A549 (cell line): ENCODE measurements at regions not wholly inside any gene's neighbourhood (a gene's known extent, or its start where the extent isn't known, plus 50 kb on each side); places are given as distances from the start of the nearest gene placed in this dataset.

ENCODE experiments used
- ATAC-seq, 2 experiments: fragments of 200-7000 bp in 1 of 2; fragments of >200 bp in 1 of 2; cut with Nextera tagmentation in 1 of 2; cut with Tn5 transposase in 1 of 2; 3 replicates each; pipeline versions ENCODE4 v1.8.0 to v1.9.1; 2018 to 2020; ENCODE audit warnings: mild to moderate bottlenecking in 1 of 2, moderate library complexity in 1 of 2
- CTCF ChIA-PET: fragments of 300-600 bp; sonication (Branson Sonifier 250); formaldehyde crosslinking; extraction: SDS; loops from one replicate; lab custom pipeline; 2021; ENCODE audit warnings: antibody characterized with exemption, inconsistent platforms; lab: Yijun Ruan, JAX
- POLR2A ChIA-PET: fragments of 350-600 bp; formaldehyde crosslinking; extraction: SDS; loops from one replicate; lab custom pipeline; 2021; ENCODE audit warnings: antibody characterized with exemption, inconsistent platforms; lab: Yijun Ruan, JAX
- DNase-seq, 2 experiments: peaks; one replicate each; pipeline versions ENCODE4 v3.0.0 to v3.0.0-alpha.2; 2011 to 2016; ENCODE audit warnings: low read depth in 1 of 2, low spot score in 1 of 2
- FAIRE-seq: peaks from 2 replicates; lab custom pipeline; 2011; peaks lifted over from hg19 to GRCh38; lab: Jason Lieb, UNC
- H3K27ac ChIP-seq, 2 experiments: fragments of >200 bp; sonication (Bioruptor Twin); formaldehyde crosslinking; 3 replicates each; pipeline ENCODE4 v1.5.1; 2016 to 2017
- H3K4me1 ChIP-seq: fragments of >200 bp; sonication (Bioruptor Twin); formaldehyde crosslinking; 3 replicates; pipeline ENCODE4 v1.6.1; 2016
- H3K4me2 ChIP-seq: fragments of >200 bp; sonication (Bioruptor Twin); formaldehyde crosslinking; 3 replicates; pipeline ENCODE4 v1.6.1; 2016
- H3K4me3 ChIP-seq: fragments of >200 bp; sonication (Bioruptor Twin); formaldehyde crosslinking; 3 replicates; pipeline ENCODE4 v1.5.1; 2016
- H3K9me3 ChIP-seq: fragments of >200 bp; sonication (Bioruptor Twin); formaldehyde crosslinking; 3 replicates; pipeline ENCODE4 v1.6.1; 2016
- ATOH8 ChIP-seq: fragments of 250-450 bp; sonication (Bioruptor Pico); IDR thresholded peaks from 2 replicates; pipeline ENCODE4 v1.5.0; 2020; ENCODE audit warnings: low read depth, mild to moderate bottlenecking, moderate library complexity
- BHLHE40 ChIP-seq: IDR thresholded peaks from 2 replicates; pipeline ENCODE4 v1.6.1; 2012; ENCODE audit warnings: low read depth, low read length, inconsistent platforms
- CHD2 ChIP-seq: fragments of 150-350 bp; IDR thresholded peaks from 2 replicates; pipeline ENCODE4 v1.6.1; 2014; ENCODE audit warnings: low read length; ENCODE audit not compliant: partially characterized antibody
- CHD4 ChIP-seq: fragments of 200-600 bp; sonication (generic); IDR thresholded peaks from 2 replicates; pipeline ENCODE4 v1.6.1; 2016; ENCODE audit warnings: antibody characterized with exemption, mild to moderate bottlenecking, borderline replicate concordance
- EHF ChIP-seq: fragments of 250-450 bp; sonication (Bioruptor Pico); IDR thresholded peaks from 2 replicates; pipeline ENCODE4 v1.5.0; 2020; ENCODE audit warnings: mild to moderate bottlenecking
- EHMT2 ChIP-seq: fragments of 200-600 bp; sonication (generic); IDR thresholded peaks from 2 replicates; pipeline ENCODE4 v1.6.1; 2016; ENCODE audit warnings: antibody characterized with exemption, low read depth, mild to moderate bottlenecking, moderate library complexity
- FOSB ChIP-seq: fragments of 250-450 bp; sonication (Bioruptor Pico); IDR thresholded peaks from 2 replicates; pipeline ENCODE4 v1.5.0; 2020; ENCODE audit warnings: mild to moderate bottlenecking, moderate library complexity
- GATA3 ChIP-seq: IDR thresholded peaks from 2 replicates; pipeline ENCODE4 v1.6.1; 2012; ENCODE audit warnings: borderline replicate concordance
- HMGXB4 ChIP-seq: fragments of 250-450 bp; sonication (Bioruptor Pico); IDR thresholded peaks from 2 replicates; pipeline ENCODE4 v1.5.0; 2021; ENCODE audit warnings: mild to moderate bottlenecking, moderate library complexity, borderline replicate concordance
- HOXB13 ChIP-seq: fragments of 250-450 bp; sonication (Bioruptor Pico); IDR thresholded peaks from 2 replicates; pipeline ENCODE4 v1.5.0; 2020; ENCODE audit warnings: low read depth, mild to moderate bottlenecking, moderate library complexity
- HOXB5 ChIP-seq: fragments of 250-450 bp; sonication (Bioruptor Pico); IDR thresholded peaks from 2 replicates; pipeline ENCODE4 v1.5.0; 2020; ENCODE audit warnings: mild to moderate bottlenecking, moderate library complexity
- KDM1A ChIP-seq: fragments of 200-600 bp; sonication (generic); IDR thresholded peaks from 2 replicates; pipeline ENCODE4 v1.6.1; 2016; ENCODE audit warnings: low read depth, mild to moderate bottlenecking
- MAX ChIP-seq: IDR thresholded peaks from 2 replicates; pipeline ENCODE4 v1.6.1; 2012
- MAZ ChIP-seq: fragments of 150-350 bp; IDR thresholded peaks from 2 replicates; pipeline ENCODE4 v1.6.1; 2014; ENCODE audit warnings: antibody characterized with exemption, low read depth, low read length, borderline replicate concordance
- NFE2L2 ChIP-seq: fragments of 150-350 bp; conservative IDR thresholded peaks from 2 replicates; pipeline ENCODE4 v1.6.1; 2014; ENCODE audit warnings: low read length
- POLR2A ChIP-seq: IDR thresholded peaks from 2 replicates; pipeline ENCODE4 v1.6.1; 2012; ENCODE audit warnings: mild to moderate bottlenecking, low read length
- POLR2AphosphoS2 ChIP-seq: conservative IDR thresholded peaks from 2 replicates; pipeline ENCODE4 v1.6.1; 2012; ENCODE audit warnings: low read length, improper control_type of control experiment, inconsistent platforms
- RAD21 ChIP-seq, 2 experiments: fragments of >200 bp in 1 of 2; sonication (Bioruptor Twin) in 1 of 2; formaldehyde crosslinking in 1 of 2; IDR thresholded peaks in 1 of 2; conservative IDR thresholded peaks in 1 of 2; 2 replicates in 1 of 2; 3 replicates in 1 of 2; pipeline ENCODE4 v1.6.1; 2012 to 2018; ENCODE audit warnings: inconsistent platforms in 1 of 2
- RFX5 ChIP-seq: fragments of 450-650 bp; IDR thresholded peaks from 2 replicates; pipeline ENCODE4 v1.7.1; 2014; ENCODE audit warnings: antibody characterized with exemption, mild to moderate bottlenecking, moderate library complexity
- SMC3 ChIP-seq: fragments of >200 bp; sonication (Bioruptor Twin); formaldehyde crosslinking; IDR thresholded peaks from 3 replicates; pipeline ENCODE4 v1.6.1; 2018; ENCODE audit warnings: inconsistent platforms
- SREBF2 ChIP-seq: fragments of 450-650 bp; IDR thresholded peaks from 2 replicates; pipeline ENCODE4 v1.6.1; 2014; ENCODE audit warnings: mild to moderate bottlenecking, moderate library complexity
- ZFP36 ChIP-seq: fragments of 450-650 bp; IDR thresholded peaks from 2 replicates; pipeline ENCODE4 v1.6.1; 2014; ENCODE audit warnings: borderline replicate concordance; ENCODE audit not compliant: partially characterized antibody
- ZNF302 ChIP-seq: fragments of 250-450 bp; sonication (Bioruptor Pico); IDR thresholded peaks from 2 replicates; pipeline ENCODE4 v1.9.0; 2021; ENCODE audit warnings: inconsistent platforms, mild to moderate bottlenecking, moderate library complexity
- WGBS: methylation state at CpG from one replicate; pipeline ENCODE4 v1.1.6; 2017; ENCODE audit errors: missing lambda C conversion rate; 5-methylcytosine and 5-hydroxymethylcytosine counted together

- no peaks in the 10 kb centered on the region for H3K9me3 ChIP-seq
- 29% methylated on average over 13 of the region's 13 CpGs for WGBS
- TF ChIP-seq MAZ, result no peak
- no peak for TF ChIP-seq GATA3
- no peak for TF ChIP-seq POLR2A
Observed at GRCh38 chr11:134691295-134691873, 279.3 kb upstream of the B3GAT1 start.

GRCh38 chr11:134689886-134690285 lies 277.8 kb upstream of the B3GAT1 start:
- no peaks in the 10 kb centered on the region for H3K4me1 ChIP-seq
- WGBS, result 0% methylated on average over 2 of the region's 2 CpGs
- H3K9me3 ChIP-seq, result no peaks in the 10 kb centered on the region
- TF ChIP-seq HMGXB4 (CRISPR knock-in tag), result no peak
- TF ChIP-seq POLR2AphosphoS2, result no peak
- no peak for TF ChIP-seq FOSB (CRISPR knock-in tag)
- no peak for TF ChIP-seq GATA3
- TF ChIP-seq SMC3, result no peak
- H3K27ac ChIP-seq, result no peak overlapping the region
- ATAC-seq (no peak), FAIRE-seq (no peak), DNase-seq (no peak)
- ChIA-PET CTCF (no interaction called here), POLR2A (no interaction called here)
- H3K4me2 ChIP-seq, result no peak overlapping the region
- H3K4me3 ChIP-seq, result no peak overlapping the region

More at GRCh38 chr11:134691295-134691873, 279.3 kb upstream of the B3GAT1 start:
- ChIA-PET POLR2A (no interaction called here), CTCF (no interaction called here)
- no peaks in the 10 kb centered on the region for H3K4me1 ChIP-seq
- ATAC-seq (no peak), DNase-seq (no peak), FAIRE-seq (no peak)
- H3K4me2 ChIP-seq, result no peak overlapping the region
- H3K4me3 ChIP-seq, result no peak overlapping the region
- H3K27ac ChIP-seq, result no peak overlapping the region

GRCh38 chr11:134687548-134687947 lies 275.5 kb upstream of the B3GAT1 start:
- no peak overlapping the region for H3K4me2 ChIP-seq
- TF ChIP-seq ATOH8 (CRISPR knock-in tag), result no peak
- TF ChIP-seq NFE2L2, result no peak
- TF ChIP-seq EHF (CRISPR knock-in tag), result no peak
- TF ChIP-seq CHD4, result no peak
- no peak for TF ChIP-seq MAX
- no peak for TF ChIP-seq HOXB13 (CRISPR knock-in tag)
- no peak for TF ChIP-seq RFX5
- no peak for TF ChIP-seq RAD21 (conservative IDR thresholded peaks at IDR 0.05 in 1 of 2, IDR thresholded peaks at IDR 0.05 in 1 of 2)
- no peak for TF ChIP-seq SREBF2
- TF ChIP-seq CHD2, result no peak
- TF ChIP-seq HOXB5 (CRISPR knock-in tag), result no peak
- no peak for TF ChIP-seq ZFP36
- TF ChIP-seq EHMT2, result no peak
- TF ChIP-seq ZNF302 (CRISPR knock-in tag), result no peak
- TF ChIP-seq BHLHE40, result no peak
- no peak for TF ChIP-seq KDM1A
- 4% methylated on average over 2 of the region's 2 CpGs for WGBS
- ATAC-seq (no peak), DNase-seq (no peak), FAIRE-seq (no peak)
- no peaks in the 10 kb centered on the region for H3K9me3 ChIP-seq
- no peak overlapping the region for H3K27ac ChIP-seq
- ChIA-PET CTCF (interaction anchor here (0.6 kb wide), 1 partner anchor 367 kb away, joined by 3 read pairs; no protein-coding TSS in a partner anchor), POLR2A (no interaction called here)
- H3K4me3 ChIP-seq, result no peak overlapping the region
- H3K4me1 ChIP-seq, result no peaks in the 10 kb centered on the region
